Neuronal stem cell (in vitro differentiated cells): ENCODE measurements at regions not wholly inside any gene's neighbourhood (a gene's known extent, or its start where the extent isn't known, plus 50 kb on each side); places are given as distances from the start of the nearest gene placed in this dataset.
"Not testable (repeated sequence)": the region's sequence is repeated elsewhere in the genome, so short reads cannot be mapped to it uniquely, and the experiment has no call there.

Experiments
- DNase-seq: peaks from one replicate; pipeline ENCODE4 v3.0.0-alpha.2; 2013; ENCODE audit warnings: low spot score
- H2AFZ ChIP-seq: one replicate; pipeline ENCODE4 v1.6.1; 2013; ENCODE audit warnings: mild to moderate bottlenecking, low read length, inconsistent platforms
- H2AK5ac ChIP-seq: 2 replicates; pipeline ENCODE4 v1.6.1; 2013; ENCODE audit warnings: low read depth, mild to moderate bottlenecking, inconsistent platforms, low read length, moderate library complexity, mixed read lengths
- H2BK120ac ChIP-seq: 2 replicates; pipeline ENCODE4 v1.6.1; 2013; ENCODE audit warnings: low read depth, mild to moderate bottlenecking, inconsistent platforms, low read length, moderate library complexity, mixed read lengths
- H2BK12ac ChIP-seq: one replicate; pipeline ENCODE4 v1.6.1; 2013; ENCODE audit warnings: low read length, inconsistent platforms
- H2BK15ac ChIP-seq: 2 replicates; pipeline ENCODE4 v1.6.1; 2013; ENCODE audit warnings: mild to moderate bottlenecking, low read length, inconsistent platforms, mixed read lengths
- H2BK5ac ChIP-seq: one replicate; pipeline ENCODE4 v1.6.1; 2013; ENCODE audit warnings: inconsistent platforms, mild to moderate bottlenecking, low read length, moderate library complexity
- H3K14ac ChIP-seq: one replicate; pipeline ENCODE4 v1.6.1; 2013; ENCODE audit warnings: low read length, inconsistent platforms
- H3K18ac ChIP-seq: 2 replicates; pipeline ENCODE4 v1.6.1; 2013; ENCODE audit warnings: low read length, inconsistent platforms
- H3K23ac ChIP-seq: 2 replicates; pipeline ENCODE4 v1.6.1; 2013; ENCODE audit warnings: low read depth, mild to moderate bottlenecking, mixed read lengths, low read length, inconsistent platforms; ENCODE audit not compliant: poor library complexity
- H3K27ac ChIP-seq: replicated peaks from 3 replicates; pipeline ENCODE4 v1.5.1; 2013; ENCODE audit warnings: low read length, inconsistent platforms
- H3K27me3 ChIP-seq, 3 experiments: 2 replicates each; pipeline ENCODE4 v1.6.1; 2013; ENCODE audit warnings: low read length in 3 of 3, mild to moderate bottlenecking in 2 of 3, inconsistent platforms in 1 of 3, low read depth in 1 of 3, mixed read lengths in 1 of 3, moderate library complexity in 1 of 3; ENCODE audit not compliant: control insufficient read depth in 3 of 3, insufficient read depth in 3 of 3
- H3K36me3 ChIP-seq, 2 donors: replicated peaks in 1 of 2; 2 replicates each; pipeline ENCODE4 v1.6.1; 2013; ENCODE audit warnings: low read length in 2 of 2; ENCODE audit not compliant: control insufficient read depth in 2 of 2, insufficient read depth in 2 of 2
- H3K4ac ChIP-seq: 2 replicates; pipeline ENCODE4 v1.6.1; 2013; ENCODE audit warnings: inconsistent platforms, mild to moderate bottlenecking, low read length, moderate library complexity
- H3K4me1 ChIP-seq, 2 donors: 1 replicate in 1 of 2; 2 replicates in 1 of 2; pipeline ENCODE4 v1.6.1; 2013; ENCODE audit warnings: low read length in 2 of 2, low read depth in 1 of 2; ENCODE audit not compliant: control insufficient read depth in 2 of 2, insufficient read depth in 1 of 2
- H3K4me2 ChIP-seq: one replicate; pipeline ENCODE4 v1.6.1; 2013; ENCODE audit warnings: mild to moderate bottlenecking, low read length, inconsistent platforms; ENCODE audit not compliant: insufficient read depth, poor library complexity, severe bottlenecking
- H3K4me3 ChIP-seq, 2 donors: 2 replicates each; pipeline ENCODE4 v1.5.1; 2013; ENCODE audit warnings: low read length in 2 of 2, mild to moderate bottlenecking in 2 of 2, inconsistent platforms in 1 of 2, moderate library complexity in 1 of 2
- H3K79me1 ChIP-seq: one replicate; pipeline ENCODE4 v1.6.1; 2013; ENCODE audit warnings: low read depth, mild to moderate bottlenecking, inconsistent platforms, low read length, moderate library complexity
- H3K9ac ChIP-seq: one replicate; pipeline ENCODE4 v1.6.1; 2013; ENCODE audit warnings: mild to moderate bottlenecking, low read depth, low read length, inconsistent platforms; ENCODE audit not compliant: poor library complexity
- H3K9me3 ChIP-seq, 2 donors: replicated peaks in 1 of 2; 2 replicates each; pipeline versions ENCODE3 to v1.6.1; 2013; ENCODE audit warnings: low read length in 2 of 2, mild to moderate bottlenecking in 2 of 2, inconsistent platforms in 1 of 2, low read depth in 1 of 2, mixed read lengths in 1 of 2, moderate library complexity in 1 of 2; ENCODE audit not compliant: control insufficient read depth in 2 of 2, insufficient read depth in 1 of 2
- H4K8ac ChIP-seq: one replicate; pipeline ENCODE4 v1.6.1; 2013; ENCODE audit warnings: low read depth, mild to moderate bottlenecking, inconsistent platforms, low read length, moderate library complexity
- H4K91ac ChIP-seq: one replicate; pipeline ENCODE4 v1.6.1; 2013; ENCODE audit warnings: low read length, low read depth, mild to moderate bottlenecking, inconsistent platforms; ENCODE audit not compliant: poor library complexity
- WGBS, 2 donors: extraction: QIAGEN DNeasy Blood & Tissue Kit; methylation state at CpG; one replicate each; pipeline ENCODE4 v1.1.7; 2013; ENCODE audit warnings: missing lambda C conversion rate in 2 of 2, mixed read lengths in 1 of 2; ENCODE audit not compliant: insufficient read length in 2 of 2, insufficient replicate concordance in 1 of 2; ENCODE audit errors: extremely low coverage in 2 of 2; 5-methylcytosine and 5-hydroxymethylcytosine counted together

- not testable (repeated sequence) for H3K14ac ChIP-seq, H3K4me3 ChIP-seq, H3K9ac ChIP-seq, H2AK5ac ChIP-seq, H3K79me1 ChIP-seq, H2AFZ ChIP-seq, H3K9me3 ChIP-seq, H3K4me2 ChIP-seq, H3K27me3 ChIP-seq, H2BK120ac ChIP-seq, H3K36me3 ChIP-seq, H4K8ac ChIP-seq, H2BK5ac ChIP-seq, DNase-seq, H3K4ac ChIP-seq, H3K23ac ChIP-seq, H2BK15ac ChIP-seq, H3K18ac ChIP-seq, H3K27ac ChIP-seq, H4K91ac ChIP-seq, H3K4me1 ChIP-seq, H2BK12ac ChIP-seq
- WGBS, 2 donors: no CpG with 5 or more reads among the region's 31 CpGs
Observed at GRCh38 chr16:33680791-33681190, 221.4 kb downstream of the TP53TG3F start.

DNA sequence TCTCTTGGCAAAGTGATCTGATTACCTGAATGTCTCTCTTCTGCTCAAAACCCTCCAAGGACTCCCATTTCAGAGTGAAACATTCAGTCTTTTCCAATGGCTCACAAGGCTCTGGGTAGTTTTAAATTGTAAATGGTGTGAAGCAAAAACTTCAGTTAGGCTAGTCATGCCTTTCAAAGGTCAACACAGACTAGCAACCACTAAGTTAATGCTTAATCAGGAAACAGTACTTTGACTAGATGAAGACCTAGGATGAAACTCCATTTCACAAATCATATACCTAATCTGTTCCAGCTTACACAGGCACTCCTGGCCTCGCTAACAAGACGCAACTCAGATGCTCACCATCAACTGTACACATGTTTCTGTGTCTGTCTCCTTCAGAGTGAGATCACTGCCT lies 240.9 kb downstream of the TP53TG3F start:
- not testable (repeated sequence) for H2AFZ ChIP-seq, H2BK120ac ChIP-seq, H3K4ac ChIP-seq, H3K14ac ChIP-seq, H3K9ac ChIP-seq, H3K36me3 ChIP-seq, H2AK5ac ChIP-seq, H3K4me3 ChIP-seq, H3K27me3 ChIP-seq, H3K4me1 ChIP-seq, H2BK5ac ChIP-seq, H4K91ac ChIP-seq, H2BK15ac ChIP-seq, H2BK12ac ChIP-seq, H3K23ac ChIP-seq, H3K18ac ChIP-seq, H3K4me2 ChIP-seq, DNase-seq, H3K9me3 ChIP-seq, H3K79me1 ChIP-seq, H4K8ac ChIP-seq, H3K27ac ChIP-seq
- WGBS, 2 donors: no CpG with 5 or more reads among the region's 2 CpGs

GRCh38 chr16:33706845-33707590 lies 247.6 kb downstream of the TP53TG3F start:
- not testable (repeated sequence) for H2AFZ ChIP-seq, H3K4me1 ChIP-seq, H2BK12ac ChIP-seq, H3K9me3 ChIP-seq, H4K8ac ChIP-seq, H3K9ac ChIP-seq, H2BK5ac ChIP-seq, H2BK15ac ChIP-seq, H2BK120ac ChIP-seq, H3K4me3 ChIP-seq, H3K4ac ChIP-seq, H3K36me3 ChIP-seq, H3K23ac ChIP-seq, H3K4me2 ChIP-seq, H3K27me3 ChIP-seq, DNase-seq, H3K79me1 ChIP-seq, H4K91ac ChIP-seq, H2AK5ac ChIP-seq, H3K14ac ChIP-seq, H3K27ac ChIP-seq, H3K18ac ChIP-seq
- WGBS, 2 donors: no CpG with 5 or more reads among the region's 55 CpGs

DNA sequence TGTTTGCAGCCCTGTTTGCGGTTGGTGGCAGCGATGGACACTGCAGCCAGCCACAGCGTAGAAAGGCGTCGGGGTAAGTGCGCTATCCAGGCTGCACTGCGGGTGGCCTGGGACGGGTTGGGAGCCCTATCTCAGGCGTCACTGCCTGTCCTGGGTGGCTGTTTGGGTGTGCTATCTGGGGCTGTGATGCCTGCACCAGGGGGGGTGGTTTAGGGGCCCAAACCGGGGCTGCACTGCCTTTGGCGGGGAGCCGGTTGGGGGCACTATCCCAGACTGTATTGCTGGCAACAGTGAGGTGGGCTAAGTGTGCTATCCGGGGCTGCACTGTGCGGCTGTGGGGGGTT lies 248.2 kb downstream of the TP53TG3F start:
- H3K4me3 ChIP-seq, H3K18ac ChIP-seq, H3K4me1 ChIP-seq, H3K4me2 ChIP-seq, H4K91ac ChIP-seq, H3K36me3 ChIP-seq, H4K8ac ChIP-seq, H3K27ac ChIP-seq, H2AFZ ChIP-seq, H2BK5ac ChIP-seq, H3K9ac ChIP-seq, H3K9me3 ChIP-seq, H2BK12ac ChIP-seq, DNase-seq, H2BK15ac ChIP-seq, H2BK120ac ChIP-seq, H3K23ac ChIP-seq, H3K4ac ChIP-seq, H3K14ac ChIP-seq, H3K79me1 ChIP-seq, H2AK5ac ChIP-seq, H3K27me3 ChIP-seq: not testable (repeated sequence)
- WGBS, 2 donors: no CpG with 5 or more reads among the region's 14 CpGs
